ENCODE measurements at regions not wholly inside any gene's neighbourhood (a gene's known extent, or its start where the extent isn't known, plus 50 kb on each side); places are given as distances from the start of the nearest gene placed in this dataset.
"Not testable (repeated sequence)": the region's sequence is repeated elsewhere in the genome, so short reads cannot be mapped to it uniquely, and the experiment has no call there.

- not testable (repeated sequence) for H3K9ac ChIP-seq (ENCODE audit: low read depth, low read length); H3K27me3 ChIP-seq (ENCODE audit: control insufficient read depth, insufficient read depth, low read length); H3K36me3 ChIP-seq (ENCODE audit: control insufficient read depth, insufficient read depth, low read length); H3K9me3 ChIP-seq (ENCODE audit: control insufficient read depth, insufficient read depth, low read length); H3K4me1 ChIP-seq (ENCODE audit: control insufficient read depth, insufficient read depth, low read length); H3K4me3 ChIP-seq (ENCODE audit: low read depth, low read length)
These were observed 87.4 kb upstream of the CYRIA start for GRCh38 chr2:16753025-16753424.

GRCh38 chr2:16750925-16751214, 85.2 kb upstream of the CYRIA start:
- not testable (repeated sequence) for H3K27me3 ChIP-seq (ENCODE audit: control insufficient read depth, insufficient read depth, low read length); H3K9ac ChIP-seq (ENCODE audit: low read depth, low read length); H3K9me3 ChIP-seq (ENCODE audit: control insufficient read depth, insufficient read depth, low read length); H3K4me3 ChIP-seq (ENCODE audit: low read depth, low read length); H3K36me3 ChIP-seq (ENCODE audit: control insufficient read depth, insufficient read depth, low read length); H3K4me1 ChIP-seq (ENCODE audit: control insufficient read depth, insufficient read depth, low read length)

GRCh38 chr2:16750175-16750924, 84.7 kb upstream of the CYRIA start:
- H3K36me3 ChIP-seq (ENCODE audit: control insufficient read depth, insufficient read depth, low read length): no peaks in the 10 kb centered on the region
- no peak overlapping the region for H3K4me3 ChIP-seq (ENCODE audit: low read depth, low read length)
- H3K9me3 ChIP-seq (ENCODE audit: control insufficient read depth, insufficient read depth, low read length): no peaks in the 10 kb centered on the region
- no peaks in the 10 kb centered on the region for H3K27me3 ChIP-seq (ENCODE audit: control insufficient read depth, insufficient read depth, low read length)
- H3K4me1 ChIP-seq (ENCODE audit: control insufficient read depth, insufficient read depth, low read length): no peaks in the 10 kb centered on the region
- H3K9ac ChIP-seq (ENCODE audit: low read depth, low read length): no peak overlapping the region

GRCh38 chr2:16748511-16749266, 83.1 kb upstream of the CYRIA start:
- H3K9ac ChIP-seq (ENCODE audit: low read depth, low read length); H3K9me3 ChIP-seq (ENCODE audit: control insufficient read depth, insufficient read depth, low read length); H3K36me3 ChIP-seq (ENCODE audit: control insufficient read depth, insufficient read depth, low read length); H3K4me1 ChIP-seq (ENCODE audit: control insufficient read depth, insufficient read depth, low read length); H3K27me3 ChIP-seq (ENCODE audit: control insufficient read depth, insufficient read depth, low read length); H3K4me3 ChIP-seq (ENCODE audit: low read depth, low read length): not testable (repeated sequence)

DNA sequence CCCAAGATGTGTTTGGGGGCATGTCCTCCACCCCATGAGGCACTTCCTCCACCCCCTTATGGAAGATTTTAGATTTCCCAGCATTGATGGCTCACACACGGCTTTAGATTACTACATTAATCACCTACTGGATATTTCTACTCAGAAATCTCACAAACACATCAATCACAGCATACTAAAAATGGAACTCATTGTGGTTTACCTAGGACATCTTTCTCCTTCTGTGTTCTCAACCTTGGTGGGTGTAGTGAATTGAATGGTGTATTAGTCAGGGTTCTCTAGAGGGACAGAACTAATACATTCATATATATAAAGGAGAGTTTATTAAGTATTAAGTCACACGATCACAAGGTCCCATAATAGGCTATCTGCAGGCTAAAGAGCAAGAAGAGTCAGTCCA, 82.1 kb upstream of the CYRIA start:
- H3K9ac ChIP-seq (ENCODE audit: low read depth, low read length): no peak overlapping the region
- no peak overlapping the region for H3K4me3 ChIP-seq (ENCODE audit: low read depth, low read length)
- H3K9me3 ChIP-seq (ENCODE audit: control insufficient read depth, insufficient read depth, low read length): no peaks in the 10 kb centered on the region
- no peaks in the 10 kb centered on the region for H3K4me1 ChIP-seq (ENCODE audit: control insufficient read depth, insufficient read depth, low read length)
- H3K36me3 ChIP-seq (ENCODE audit: control insufficient read depth, insufficient read depth, low read length): no peaks in the 10 kb centered on the region
- H3K27me3 ChIP-seq (ENCODE audit: control insufficient read depth, insufficient read depth, low read length): no peaks in the 10 kb centered on the region

DNA sequence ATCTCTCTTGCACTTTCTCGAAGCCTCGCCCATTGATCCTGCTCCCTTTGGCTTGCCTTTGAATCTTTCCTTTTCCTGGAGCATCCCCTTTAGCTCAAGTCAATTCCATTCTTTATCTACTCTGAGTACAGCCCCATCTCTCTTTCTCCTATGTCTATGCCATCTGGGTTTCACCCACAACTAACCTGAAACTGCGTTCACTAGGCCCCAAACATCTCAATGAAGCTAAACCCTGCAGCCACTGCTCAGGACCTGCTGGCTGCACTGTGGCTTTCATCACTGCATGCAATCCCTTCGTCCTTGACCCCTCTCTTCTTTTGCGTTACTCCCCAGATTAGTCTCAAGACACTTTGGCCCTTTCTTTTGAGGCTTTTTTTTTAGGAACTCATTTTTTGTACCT, 81.6 kb upstream of the CYRIA start:
- Histone ChIP-seq H3K4me3 (ENCODE audit: low read depth, low read length) (no peak overlapping the region), H3K36me3 (ENCODE audit: control insufficient read depth, insufficient read depth, low read length) (no peaks in the 10 kb centered on the region), H3K4me1 (ENCODE audit: control insufficient read depth, insufficient read depth, low read length) (no peaks in the 10 kb centered on the region), H3K9ac (ENCODE audit: low read depth, low read length) (no peak overlapping the region), H3K27me3 (ENCODE audit: control insufficient read depth, insufficient read depth, low read length) (no peaks in the 10 kb centered on the region), H3K9me3 (ENCODE audit: control insufficient read depth, insufficient read depth, low read length) (no peaks in the 10 kb centered on the region)

DNA sequence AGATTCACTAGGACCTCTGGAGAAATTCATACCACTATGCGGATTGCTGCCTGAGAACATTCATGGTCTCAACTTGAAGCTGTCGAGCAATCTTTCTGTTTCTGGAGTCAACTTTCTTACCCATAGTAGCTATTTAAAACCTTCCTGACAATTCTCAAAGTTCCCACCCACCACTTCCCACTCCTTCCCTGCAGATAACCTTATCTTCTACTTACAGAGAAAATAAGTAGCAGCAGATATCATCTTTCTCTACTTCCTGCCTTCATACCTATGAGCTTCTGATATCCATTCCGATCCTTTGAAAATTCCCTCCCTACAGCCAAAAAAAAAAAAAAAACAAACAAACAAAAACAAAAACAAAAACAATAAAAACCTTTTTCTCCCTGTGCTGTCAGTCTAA, 81.2 kb upstream of the CYRIA start:
- Histone ChIP-seq H3K9ac (ENCODE audit: low read depth, low read length) (no peak overlapping the region), H3K36me3 (ENCODE audit: control insufficient read depth, insufficient read depth, low read length) (no peaks in the 10 kb centered on the region), H3K4me3 (ENCODE audit: low read depth, low read length) (no peak overlapping the region), H3K9me3 (ENCODE audit: control insufficient read depth, insufficient read depth, low read length) (no peaks in the 10 kb centered on the region), H3K27me3 (ENCODE audit: control insufficient read depth, insufficient read depth, low read length) (no peaks in the 10 kb centered on the region), H3K4me1 (ENCODE audit: control insufficient read depth, insufficient read depth, low read length) (no peaks in the 10 kb centered on the region)

GRCh38 chr2:16746329-16746728, 80.7 kb upstream of the CYRIA start:
- H3K36me3 ChIP-seq (ENCODE audit: control insufficient read depth, insufficient read depth, low read length): no peaks in the 10 kb centered on the region
- H3K9me3 ChIP-seq (ENCODE audit: control insufficient read depth, insufficient read depth, low read length): no peaks in the 10 kb centered on the region
- H3K4me1 ChIP-seq (ENCODE audit: control insufficient read depth, insufficient read depth, low read length): no peaks in the 10 kb centered on the region
- H3K4me3 ChIP-seq (ENCODE audit: low read depth, low read length): no peak overlapping the region
- no peak overlapping the region for H3K9ac ChIP-seq (ENCODE audit: low read depth, low read length)
- H3K27me3 ChIP-seq (ENCODE audit: control insufficient read depth, insufficient read depth, low read length): no peaks in the 10 kb centered on the region

DNA sequence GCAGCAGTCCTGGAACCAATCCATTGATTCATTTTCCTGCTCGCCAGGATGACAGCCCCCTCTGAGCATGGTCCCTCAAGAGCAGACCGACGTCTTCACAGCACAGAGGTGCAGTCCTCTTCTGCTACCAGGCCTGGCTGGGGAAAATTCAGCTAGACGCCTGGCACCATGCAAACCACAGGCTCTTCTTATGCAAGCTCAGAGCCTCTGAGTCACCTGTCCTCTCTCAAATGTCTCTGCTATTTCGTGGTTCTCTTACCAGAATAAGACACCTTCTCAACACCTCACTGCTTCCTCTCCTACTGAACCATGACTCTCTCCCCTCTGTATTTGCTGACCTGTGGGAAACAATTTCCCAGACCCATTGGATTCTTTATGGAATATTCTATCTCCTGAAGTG, 79.8 kb upstream of the CYRIA start:
- Histone ChIP-seq H3K9me3 (ENCODE audit: control insufficient read depth, insufficient read depth, low read length) (no peaks in the 10 kb centered on the region), H3K36me3 (ENCODE audit: control insufficient read depth, insufficient read depth, low read length) (no peaks in the 10 kb centered on the region), H3K27me3 (ENCODE audit: control insufficient read depth, insufficient read depth, low read length) (no peaks in the 10 kb centered on the region), H3K4me3 (ENCODE audit: low read depth, low read length) (no peak overlapping the region), H3K9ac (ENCODE audit: low read depth, low read length) (no peak overlapping the region), H3K4me1 (ENCODE audit: control insufficient read depth, insufficient read depth, low read length) (no peaks in the 10 kb centered on the region)

DNA sequence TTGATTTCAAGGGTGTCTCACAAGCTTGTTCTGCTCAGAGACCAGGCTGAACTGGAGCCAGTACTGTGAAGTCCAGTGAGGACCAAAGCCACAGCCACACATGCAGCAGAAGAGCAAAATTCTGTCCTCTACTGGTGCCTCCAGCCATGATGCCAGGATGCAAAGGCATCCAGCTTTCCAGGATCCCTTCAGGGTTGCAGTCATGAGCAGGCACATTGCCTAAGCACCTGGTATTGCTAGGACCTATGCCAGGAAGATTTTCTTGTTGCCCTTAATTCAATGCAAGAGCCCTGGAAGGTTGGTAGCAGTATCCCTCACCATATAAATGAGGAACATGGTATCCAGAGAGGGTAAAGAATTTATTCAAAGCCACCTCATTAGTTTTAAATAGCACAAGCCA, 78.9 kb upstream of the CYRIA start:
- Histone ChIP-seq H3K9ac (ENCODE audit: low read depth, low read length) (no peak overlapping the region), H3K4me3 (ENCODE audit: low read depth, low read length) (no peak overlapping the region), H3K27me3 (ENCODE audit: control insufficient read depth, insufficient read depth, low read length) (no peaks in the 10 kb centered on the region), H3K36me3 (ENCODE audit: control insufficient read depth, insufficient read depth, low read length) (no peaks in the 10 kb centered on the region), H3K9me3 (ENCODE audit: control insufficient read depth, insufficient read depth, low read length) (no peaks in the 10 kb centered on the region), H3K4me1 (ENCODE audit: control insufficient read depth, insufficient read depth, low read length) (no peaks in the 10 kb centered on the region)

DNA sequence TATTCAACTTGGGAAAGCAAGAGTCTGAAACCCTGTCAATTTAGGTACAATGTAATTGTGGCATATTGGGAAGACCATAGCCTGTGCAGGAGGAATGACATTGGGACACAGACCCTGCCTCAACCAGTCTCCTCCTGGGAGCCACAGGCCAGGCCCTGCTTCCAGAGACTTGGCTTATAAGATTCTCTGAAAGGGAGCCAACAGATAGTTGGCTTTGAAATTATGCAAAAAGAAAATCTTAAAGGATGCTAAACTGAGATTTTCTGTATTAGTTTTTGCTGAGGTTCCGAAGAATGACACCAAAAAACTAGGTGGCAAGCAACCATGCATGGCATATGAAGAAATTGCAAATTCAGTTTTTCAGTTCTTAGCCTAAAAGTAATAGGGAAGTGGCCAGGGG, 76.4 kb upstream of the CYRIA start:
- Histone ChIP-seq H3K9ac (ENCODE audit: low read depth, low read length) (no peak overlapping the region), H3K9me3 (ENCODE audit: control insufficient read depth, insufficient read depth, low read length) (no peaks in the 10 kb centered on the region), H3K4me1 (ENCODE audit: control insufficient read depth, insufficient read depth, low read length) (no peaks in the 10 kb centered on the region), H3K4me3 (ENCODE audit: low read depth, low read length) (no peak overlapping the region), H3K36me3 (ENCODE audit: control insufficient read depth, insufficient read depth, low read length) (no peaks in the 10 kb centered on the region), H3K27me3 (ENCODE audit: control insufficient read depth, insufficient read depth, low read length) (no peaks in the 10 kb centered on the region)

- Histone ChIP-seq H3K9ac (ENCODE audit: low read depth, low read length) (no peak overlapping the region), H3K9me3 (ENCODE audit: control insufficient read depth, insufficient read depth, low read length) (no peaks in the 10 kb centered on the region), H3K36me3 (ENCODE audit: control insufficient read depth, insufficient read depth, low read length) (no peaks in the 10 kb centered on the region), H3K4me3 (ENCODE audit: low read depth, low read length) (no peak overlapping the region), H3K27me3 (ENCODE audit: control insufficient read depth, insufficient read depth, low read length) (no peaks in the 10 kb centered on the region), H3K4me1 (ENCODE audit: control insufficient read depth, insufficient read depth, low read length) (no peaks in the 10 kb centered on the region)
These were observed 75.9 kb upstream of the CYRIA start for GRCh38 chr2:16741498-16741897.
